HuH-7 (cell line): ENCODE measurements at regions not wholly inside any gene's neighbourhood (a gene's known extent, or its start where the extent isn't known, plus 50 kb on each side); places are given as distances from the start of the nearest gene placed in this dataset.

Source experiments
- DNase-seq: peaks from one replicate; pipeline ENCODE4 v3.0.0; 2011; ENCODE audit warnings: low spot score

DNA sequence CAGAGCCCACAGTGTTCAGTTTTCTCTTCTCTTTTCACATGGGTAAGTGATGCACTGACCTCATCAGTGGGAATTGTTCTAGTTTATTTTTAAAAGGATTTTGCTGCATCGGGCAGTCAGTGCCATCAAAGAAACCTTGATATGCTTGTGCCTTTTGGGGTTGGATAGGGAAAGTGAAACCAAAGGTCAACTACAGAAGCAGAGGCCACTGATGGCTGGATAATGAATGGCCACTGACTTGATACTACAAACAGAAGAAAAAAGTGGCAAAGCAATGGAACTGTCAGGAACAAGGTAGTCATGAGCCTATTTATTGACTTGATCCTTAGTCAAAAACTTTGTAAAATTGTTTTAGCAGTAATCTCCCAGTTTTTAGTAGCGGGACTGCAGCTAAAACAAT lies 636.3 kb upstream of the ZEB2 start:
- DNase-seq = no peak

- DNase-seq = no peak
These were observed 635.3 kb upstream of the ZEB2 start for GRCh38 chr2:145155196-145155595.

- no peak for DNase-seq
These were observed 634.8 kb upstream of the ZEB2 start for GRCh38 chr2:145154731-145155130.

DNA sequence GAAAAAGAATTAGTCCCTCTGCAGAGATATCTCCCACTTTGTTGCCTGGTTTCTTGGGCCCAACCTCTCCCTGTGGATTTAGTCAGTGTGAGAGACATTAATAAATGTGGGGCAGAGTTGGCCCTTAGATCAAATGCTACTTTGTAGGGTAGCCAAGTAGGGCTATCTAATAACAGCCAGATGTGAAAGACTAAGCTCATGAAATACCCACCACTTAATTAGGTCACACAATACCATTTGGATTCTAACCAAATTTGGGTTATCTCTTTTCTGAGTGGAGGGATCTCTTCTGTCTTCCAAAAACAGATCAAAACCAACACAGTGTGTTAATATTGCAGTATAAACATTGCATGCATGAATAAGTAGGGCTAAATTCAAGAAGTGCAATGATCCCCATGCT lies 626.8 kb upstream of the ZEB2 start:
- no peak for DNase-seq

GRCh38 chr2:145144131-145144728 lies 624.3 kb upstream of the ZEB2 start:
- DNase-seq = no peak

- no peak for DNase-seq
These were observed 622.1 kb upstream of the ZEB2 start for GRCh38 chr2:145141981-145142380.

DNA sequence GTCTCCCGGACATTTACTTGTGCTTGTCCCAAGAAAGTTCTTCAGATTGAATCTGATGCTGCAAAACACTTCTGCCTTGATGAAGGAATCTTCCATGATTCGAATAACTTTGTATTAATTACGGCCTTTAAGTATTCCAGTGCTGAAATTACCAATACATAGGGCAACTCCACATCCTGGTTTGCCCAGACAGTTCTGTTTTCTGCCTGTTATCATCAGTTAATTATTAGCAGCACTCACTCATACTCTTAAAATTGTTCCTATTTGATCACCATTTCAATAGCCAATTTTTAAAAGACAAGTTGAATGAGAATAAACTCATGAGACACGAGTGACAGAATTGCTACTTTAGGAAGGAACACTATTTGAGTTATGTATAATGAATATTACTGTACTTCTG lies 620.7 kb upstream of the ZEB2 start:
- DNase-seq = no peak

DNA sequence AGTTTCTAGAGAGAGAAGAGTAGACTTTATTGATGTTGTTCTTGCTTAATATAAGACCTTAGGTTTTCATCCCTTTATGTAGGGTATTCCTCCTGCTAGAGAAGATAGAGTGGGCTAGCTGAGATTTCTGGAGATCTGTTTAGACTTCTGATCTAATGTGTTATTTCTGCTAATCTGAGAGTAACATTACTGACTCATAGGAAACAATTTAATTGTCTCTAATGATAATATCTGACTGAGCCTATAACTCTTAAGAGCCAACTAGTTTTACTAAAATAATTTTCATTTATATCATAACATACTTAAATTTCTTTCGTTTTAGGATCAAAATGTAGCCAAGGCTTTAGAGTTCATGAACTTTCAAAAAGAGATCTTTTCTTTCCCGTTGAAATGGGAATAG lies 618.7 kb upstream of the ZEB2 start:
- no peak for DNase-seq

DNA sequence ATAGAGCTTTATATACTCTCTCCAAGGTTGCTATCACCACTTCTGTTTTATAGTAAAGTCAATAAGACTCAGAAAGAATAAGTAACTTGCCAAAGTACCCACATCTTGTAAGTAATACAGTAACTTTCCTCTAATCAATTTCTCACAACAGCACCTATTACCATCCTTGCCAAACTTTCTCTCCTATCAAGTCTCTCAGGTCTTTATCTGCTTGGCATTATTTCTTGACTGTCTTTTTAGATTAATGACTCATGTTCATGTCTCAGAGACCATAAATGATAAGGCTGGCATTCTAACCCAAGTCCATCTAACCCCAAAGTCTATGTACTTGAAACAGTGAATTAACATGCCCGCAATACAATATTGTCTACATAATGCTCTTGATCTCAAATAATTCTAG lies 618.0 kb upstream of the ZEB2 start:
- no peak for DNase-seq

DNA sequence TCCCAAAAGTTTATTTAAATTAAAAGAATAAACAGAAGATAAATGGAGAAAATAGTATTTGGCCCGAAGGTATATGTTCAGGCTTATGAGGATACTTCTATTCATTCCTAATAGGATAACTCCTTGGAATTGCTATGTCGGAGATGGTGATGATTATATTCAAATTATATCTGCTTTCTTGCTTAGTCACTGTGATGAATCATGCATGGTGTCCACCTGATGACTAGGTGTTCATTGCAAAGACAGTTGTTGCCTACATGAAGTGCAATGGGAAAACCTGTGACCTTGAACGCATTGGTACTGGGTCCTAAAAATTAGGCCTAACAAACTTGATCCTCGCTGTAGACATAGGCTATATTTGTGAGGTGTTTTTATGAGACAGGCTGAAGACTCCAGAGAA lies 617.3 kb upstream of the ZEB2 start:
- DNase-seq = no peak

DNA sequence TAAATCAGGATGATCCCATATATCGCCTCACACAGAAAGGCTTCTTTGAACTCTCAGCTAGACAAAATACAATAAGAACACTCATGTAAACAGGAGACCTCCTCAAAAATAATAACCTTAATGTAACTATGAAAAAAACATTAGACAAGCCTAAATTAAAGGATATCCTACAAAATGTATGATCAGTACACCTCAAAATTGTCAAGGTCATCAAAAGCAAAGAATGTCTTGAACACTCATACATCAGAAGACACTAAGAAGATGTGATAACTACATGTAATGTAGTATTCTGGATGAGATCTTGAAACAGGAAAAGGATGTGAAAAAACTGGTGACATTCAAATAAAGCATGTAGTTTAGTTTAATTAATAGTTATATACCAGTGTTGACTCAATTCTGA lies 616.8 kb upstream of the ZEB2 start:
- DNase-seq = no peak

DNA sequence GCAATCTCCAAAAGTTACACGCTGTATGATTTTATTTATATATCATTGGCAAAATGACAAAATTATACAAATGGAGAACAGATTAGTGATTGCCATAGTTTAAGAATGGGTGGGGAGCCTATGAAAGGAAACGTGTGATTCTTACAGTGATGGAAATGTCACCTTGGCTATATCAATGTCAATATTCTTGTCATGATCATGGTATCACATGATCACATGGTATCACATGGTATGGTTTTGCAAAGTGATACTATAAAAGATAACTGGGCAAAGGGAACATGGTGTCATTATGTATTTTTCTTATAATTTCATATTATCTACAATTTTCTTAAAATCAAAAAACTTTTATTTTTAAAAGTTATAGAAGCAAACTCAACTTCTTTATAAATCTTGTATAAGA lies 606.2 kb upstream of the ZEB2 start:
- no peak for DNase-seq

DNA sequence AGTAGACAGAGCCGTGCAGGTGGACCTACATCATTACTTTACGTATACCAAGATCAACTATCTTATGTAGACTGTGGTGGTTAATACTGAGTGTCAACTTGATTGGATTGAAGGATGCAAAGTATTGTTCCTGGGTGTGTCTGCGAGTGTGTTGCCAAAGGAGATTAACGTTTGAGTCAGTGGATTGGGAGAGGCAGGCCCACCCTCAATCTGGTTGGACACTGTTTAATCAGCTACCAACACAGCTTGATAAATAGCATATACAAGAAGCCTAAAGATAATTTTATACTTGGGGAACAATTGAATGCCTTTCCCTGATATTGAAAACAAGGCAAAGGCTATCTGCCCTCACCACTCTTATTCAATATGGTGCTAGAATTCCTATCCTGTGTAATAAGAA lies 604.2 kb upstream of the ZEB2 start:
- DNase-seq = no peak

- DNase-seq = no peak
These were observed 603.7 kb upstream of the ZEB2 start for GRCh38 chr2:145123606-145124005.

- no peak for DNase-seq
These were observed 599.3 kb upstream of the ZEB2 start for GRCh38 chr2:145119225-145119624.

- DNase-seq = no peak
These were observed 597.2 kb upstream of the ZEB2 start for GRCh38 chr2:145116834-145117725.

DNA sequence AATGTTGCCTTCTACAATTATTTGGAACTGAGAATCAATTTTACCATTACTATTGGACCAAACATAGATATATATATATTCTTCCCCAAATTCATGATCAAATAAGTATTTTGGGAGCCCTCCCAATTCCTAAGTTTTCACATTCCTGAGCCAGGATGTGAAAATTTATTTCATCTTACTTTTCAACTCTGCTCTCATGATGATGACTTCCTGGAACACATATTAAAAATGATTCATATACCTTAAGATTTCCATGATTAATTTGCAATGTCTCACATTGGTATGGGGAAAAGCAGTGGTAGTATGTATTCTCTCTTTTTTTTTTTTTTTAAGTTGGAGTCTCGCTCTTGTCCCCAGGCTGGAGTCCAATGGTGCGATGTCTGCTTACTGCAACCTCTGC lies 596.1 kb upstream of the ZEB2 start:
- no peak for DNase-seq

GRCh38 chr2:145114726-145115125 lies 594.8 kb upstream of the ZEB2 start:
- no peak for DNase-seq

- DNase-seq = no peak
These were observed 592.5 kb upstream of the ZEB2 start for GRCh38 chr2:145112467-145112866.

DNA sequence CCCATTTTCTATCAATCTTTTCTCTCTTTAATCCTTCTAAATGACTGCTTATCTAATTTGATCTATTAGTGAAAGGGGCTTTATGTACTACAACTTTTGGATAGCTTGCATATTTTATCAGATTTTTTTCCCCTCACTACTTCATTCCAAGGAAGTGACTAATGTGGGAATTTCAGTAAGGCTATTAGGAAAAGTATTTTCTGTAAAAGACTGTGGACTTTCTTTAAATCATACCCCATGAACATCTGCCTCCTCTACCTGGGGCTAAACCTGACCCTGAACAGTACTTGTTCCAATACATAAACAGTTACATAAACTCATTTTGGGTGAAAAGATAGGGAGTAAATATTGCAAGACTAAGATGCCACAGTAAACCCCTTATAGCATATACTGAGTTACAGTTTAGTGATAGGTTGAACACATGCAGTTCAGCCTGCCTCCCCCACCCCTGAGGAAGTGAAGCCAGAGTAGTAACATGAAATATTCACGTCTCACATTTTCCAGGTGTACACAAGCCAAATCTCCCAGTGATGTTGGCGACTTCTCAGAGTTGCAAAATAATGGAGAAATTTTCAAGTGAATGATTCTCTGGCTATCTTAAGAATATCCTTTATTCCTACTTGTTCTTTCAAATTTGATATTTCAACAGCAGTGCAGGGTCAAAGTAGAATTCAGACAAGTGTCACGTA lies 590.9 kb upstream of the ZEB2 start:
- no peak for DNase-seq

GRCh38 chr2:145108959-145109710 lies 589.2 kb upstream of the ZEB2 start:
- no peak for DNase-seq

GRCh38 chr2:145108361-145108778 lies 588.5 kb upstream of the ZEB2 start:
- no peak for DNase-seq

- DNase-seq = no peak
These were observed 586.4 kb upstream of the ZEB2 start for GRCh38 chr2:145106293-145106692.
